NB4 (cell line): ENCODE measurements at regions not wholly inside any gene's neighbourhood (a gene's known extent, or its start where the extent isn't known, plus 50 kb on each side); places are given as distances from the start of the nearest gene placed in this dataset.

Experiments
- DNase-seq: peaks from one replicate; pipeline ENCODE4 v3.0.0; 2010; ENCODE audit warnings: low read depth
- H3K4me3 ChIP-seq: one replicate; pipeline ENCODE4 v1.5.1; 2011; ENCODE audit warnings: mild to moderate bottlenecking, low read depth, low read length, moderate library complexity
- CTCF ChIP-seq: IDR thresholded peaks from one replicate; pipeline ENCODE4 v1.5.1; 2012; ENCODE audit warnings: low read depth, low read length
- MAX ChIP-seq: IDR thresholded peaks from 2 replicates; pipeline ENCODE4 v1.6.1; 2011; ENCODE audit warnings: low read depth, low read length
- MYC ChIP-seq: IDR thresholded peaks from 2 replicates; pipeline ENCODE4 v1.6.1; 2011; ENCODE audit warnings: low read depth, low read length
- POLR2A ChIP-seq: IDR thresholded peaks from 2 replicates; pipeline ENCODE4 v1.6.1; 2011; ENCODE audit warnings: mild to moderate bottlenecking; ENCODE audit not compliant: insufficient read length; ENCODE audit errors: extremely low read depth

- no peak for TF ChIP-seq MYC
- no peak for TF ChIP-seq POLR2A
- no peak for DNase-seq
- H3K4me3 ChIP-seq: no peak overlapping the region
Observed at GRCh38 chr14:54325766-54326165, 71.0 kb upstream of the CDKN3 start.

- H3K4me3 ChIP-seq: no peak overlapping the region
- peak; percentile 48 for DNase-seq
- TF ChIP-seq POLR2A (no peak), CTCF (peak; percentile 66), MYC (no peak), MAX (no peak)
Observed at GRCh38 chr14:54329082-54329695, 67.6 kb upstream of the CDKN3 start.

GRCh38 chr14:54330876-54331275 is 65.9 kb upstream of the CDKN3 start:
- no peak overlapping the region for H3K4me3 ChIP-seq
- no peak for DNase-seq
- TF ChIP-seq MYC (no peak), MAX (no peak), CTCF (no peak), POLR2A (no peak)

GRCh38 chr14:54331516-54331915 is 65.3 kb upstream of the CDKN3 start:
- DNase-seq: no peak
- H3K4me3 ChIP-seq: no peak overlapping the region
- TF ChIP-seq CTCF (no peak), MYC (no peak), POLR2A (no peak), MAX (no peak)

- no peak for TF ChIP-seq POLR2A
- TF ChIP-seq MAX: no peak
- no peak for TF ChIP-seq MYC
- no peak for TF ChIP-seq CTCF
- DNase-seq: no peak
- no peak overlapping the region for H3K4me3 ChIP-seq
Observed at GRCh38 chr14:54332490-54332889, 64.3 kb upstream of the CDKN3 start.

- DNase-seq: no peak
- no peak overlapping the region for H3K4me3 ChIP-seq
- no peak for TF ChIP-seq MYC
- TF ChIP-seq MAX: no peak
- TF ChIP-seq CTCF: no peak
- no peak for TF ChIP-seq POLR2A
Observed at GRCh38 chr14:54333511-54333910, 63.3 kb upstream of the CDKN3 start.
